Mucosa of rectum (tissue), 2 donors: ENCODE measurements at regions not wholly inside any gene's neighbourhood (a gene's known extent, or its start where the extent isn't known, plus 50 kb on each side); places are given as distances from the start of the nearest gene placed in this dataset.
"Not testable (repeated sequence)": the region's sequence is repeated elsewhere in the genome, so short reads cannot be mapped to it uniquely, and the experiment has no call there.

Experiments used
- H3K27ac ChIP-seq, 2 donors: one replicate each; pipeline ENCODE4 v1.7.0; 2013; ENCODE audit warnings: inconsistent platforms in 2 of 2, low read depth in 2 of 2, low read length in 2 of 2
- H3K27me3 ChIP-seq, 2 donors: one replicate each; pipeline ENCODE4 v1.7.0; 2013; ENCODE audit warnings: low read length in 2 of 2; ENCODE audit not compliant: control insufficient read depth in 2 of 2, insufficient read depth in 2 of 2
- H3K36me3 ChIP-seq, 2 donors: one replicate each; pipeline ENCODE4 v1.7.0; 2013; ENCODE audit warnings: low read length in 2 of 2; ENCODE audit not compliant: control insufficient read depth in 2 of 2, insufficient read depth in 2 of 2
- H3K4me1 ChIP-seq, 2 donors: one replicate each; pipeline ENCODE4 v1.7.0; 2013; ENCODE audit warnings: low read length in 2 of 2, mild to moderate bottlenecking in 1 of 2; ENCODE audit not compliant: control insufficient read depth in 2 of 2, insufficient read depth in 2 of 2
- H3K4me3 ChIP-seq, 2 donors: one replicate each; pipeline ENCODE4 v1.7.0; 2013; ENCODE audit warnings: low read length in 2 of 2
- H3K9ac ChIP-seq, 2 donors: one replicate each; pipeline ENCODE4 v1.7.0; 2013; ENCODE audit warnings: low read length in 2 of 2, low read depth in 1 of 2, mild to moderate bottlenecking in 1 of 2
- H3K9me3 ChIP-seq, 2 donors: one replicate each; pipeline ENCODE4 v1.7.0; 2013; ENCODE audit warnings: low read length in 2 of 2; ENCODE audit not compliant: control insufficient read depth in 2 of 2
- donor health status: healthy.
- donor health status: Normal muscosa, but diverticular disease.

DNA sequence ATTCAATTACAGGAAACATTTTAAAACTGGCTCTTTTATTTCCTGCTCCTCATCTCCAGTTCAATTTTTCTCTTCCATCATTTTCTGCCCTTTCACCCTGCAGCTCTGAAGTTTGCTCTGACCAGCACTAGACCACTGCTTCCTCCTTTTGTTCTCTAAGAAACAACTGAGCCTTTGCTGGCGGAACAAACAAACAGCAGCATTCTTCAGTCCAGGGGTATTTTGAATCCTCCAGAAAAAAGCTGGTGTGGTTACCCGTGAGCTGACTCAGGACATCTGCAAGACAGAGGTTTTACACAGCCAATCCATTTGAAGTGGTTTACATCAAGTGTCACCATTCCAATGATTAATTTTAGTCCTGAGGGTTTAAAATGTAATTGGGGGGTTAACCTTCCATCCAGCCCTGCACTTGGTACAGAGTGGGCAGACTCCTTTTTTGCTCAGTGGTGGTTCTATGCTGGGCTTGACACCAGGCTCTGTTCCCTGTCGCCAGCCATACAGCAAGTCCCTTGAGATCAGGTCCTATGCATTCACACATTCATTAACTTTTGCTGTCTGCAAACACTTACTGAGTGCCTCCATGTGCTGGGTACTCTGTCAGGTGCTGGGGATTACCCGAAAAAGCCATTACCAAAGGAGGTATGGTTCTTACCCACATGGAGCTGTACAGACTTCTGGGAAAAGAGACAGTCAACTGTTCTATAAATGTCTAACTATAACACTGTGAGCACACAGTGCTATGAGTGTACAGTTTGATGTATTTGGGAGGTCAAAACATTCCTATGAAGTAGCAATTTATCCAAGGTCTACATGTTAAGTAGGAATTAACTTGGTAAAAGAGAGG lies 909.4 kb upstream of the GYPC start:
- H3K27me3 ChIP-seq: no peaks in the 10 kb centered on the region
- H3K4me1 ChIP-seq: peaks cover 0 to 3% of the 10 kb centered on the region in 2 donors
- H3K4me3 ChIP-seq: no peak overlapping the region
- H3K27ac ChIP-seq: no peak overlapping the region
- H3K36me3 ChIP-seq: no peaks in the 10 kb centered on the region
- H3K9me3 ChIP-seq: no peaks in the 10 kb centered on the region
- no peak overlapping the region for H3K9ac ChIP-seq

DNA sequence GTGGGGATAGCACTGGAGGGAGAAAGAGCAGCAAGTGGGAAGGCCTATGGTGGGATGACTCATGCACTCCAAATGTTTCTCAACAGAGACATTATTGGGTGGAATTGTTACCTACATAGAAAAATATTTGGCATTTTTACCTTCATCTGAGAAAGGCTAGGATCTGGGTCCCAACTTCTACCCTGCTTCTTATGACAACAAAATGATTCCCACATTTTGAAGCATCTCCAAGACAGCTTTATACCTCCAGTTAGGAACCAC lies 908.9 kb upstream of the GYPC start:
- peaks cover 0 to 3% of the 10 kb centered on the region in 2 donors for H3K4me1 ChIP-seq
- no peak overlapping the region for H3K27ac ChIP-seq
- no peak overlapping the region for H3K9ac ChIP-seq
- H3K36me3 ChIP-seq: no peaks in the 10 kb centered on the region
- no peaks in the 10 kb centered on the region for H3K27me3 ChIP-seq
- H3K4me3 ChIP-seq: no peak overlapping the region
- no peaks in the 10 kb centered on the region for H3K9me3 ChIP-seq

DNA sequence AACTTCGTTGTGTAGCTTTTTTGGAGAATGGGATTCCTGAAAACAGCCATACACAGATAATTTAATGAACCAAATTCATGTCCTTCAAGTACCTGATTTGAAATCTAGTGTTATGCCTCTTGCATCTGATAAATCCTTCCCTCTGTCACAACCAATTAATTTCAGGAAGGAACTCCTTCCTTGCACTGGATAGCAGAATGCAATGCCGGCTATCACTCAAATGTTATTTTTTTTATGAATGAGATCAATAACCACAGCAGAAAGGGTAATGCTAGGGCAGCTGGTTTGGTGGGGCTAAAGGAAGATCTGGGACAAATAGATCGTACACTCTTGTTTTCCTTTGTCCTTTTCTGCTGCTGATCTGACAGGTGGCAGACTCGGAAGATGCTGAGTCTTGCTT lies 899.5 kb upstream of the GYPC start:
- no peak overlapping the region for H3K27ac ChIP-seq
- H3K27me3 ChIP-seq: no peaks in the 10 kb centered on the region
- no peak overlapping the region for H3K9ac ChIP-seq
- no peaks in the 10 kb centered on the region for H3K4me1 ChIP-seq
- no peaks in the 10 kb centered on the region for H3K36me3 ChIP-seq
- H3K4me3 ChIP-seq: no peak overlapping the region
- H3K9me3 ChIP-seq: no peaks in the 10 kb centered on the region

DNA sequence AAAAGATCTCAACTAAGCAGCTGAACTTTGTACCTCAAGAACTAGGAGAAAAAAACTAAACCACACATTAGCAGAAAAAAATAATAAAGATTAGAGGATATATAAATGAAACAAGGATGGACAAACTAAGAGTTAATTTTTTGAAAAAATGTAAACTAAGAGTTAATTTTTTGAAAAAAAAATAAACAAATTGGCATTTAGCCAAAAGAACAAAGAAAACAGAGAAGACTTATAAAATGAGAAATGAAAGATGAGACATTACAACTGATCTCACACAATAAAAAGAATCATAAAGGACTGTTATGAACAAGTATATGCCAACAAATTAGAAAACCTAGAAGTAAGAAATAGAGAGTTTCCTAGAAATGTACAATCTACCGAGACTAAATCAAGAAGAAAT lies 859.2 kb upstream of the GYPC start:
- Histone ChIP-seq H3K27me3 (no peaks in the 10 kb centered on the region), H3K27ac (no peak overlapping the region), H3K36me3 (no peaks in the 10 kb centered on the region), H3K4me1 (no peaks in the 10 kb centered on the region), H3K9ac (no peak overlapping the region), H3K9me3 (no peaks in the 10 kb centered on the region), H3K4me3 (no peak overlapping the region)

DNA sequence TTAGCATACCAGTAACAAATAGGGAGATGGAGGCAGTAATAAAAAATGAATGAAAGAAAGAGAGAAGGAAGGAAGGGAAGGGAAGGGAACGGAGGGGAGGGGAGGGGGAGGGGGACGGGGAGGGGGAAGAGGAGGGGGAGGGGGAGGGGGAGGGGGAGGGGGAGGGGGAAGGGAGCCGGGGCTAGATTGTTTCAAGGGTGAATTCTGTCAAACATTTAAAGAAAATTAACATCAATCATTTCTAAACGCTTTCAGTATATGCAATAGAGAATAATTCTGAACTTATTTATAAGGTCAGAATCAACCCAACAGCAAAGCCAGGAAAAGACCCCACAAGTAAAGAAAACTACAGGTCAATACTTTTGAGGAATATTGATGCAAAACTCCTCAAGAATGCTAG lies 858.8 kb upstream of the GYPC start:
- Histone ChIP-seq H3K36me3 (no peaks in the 10 kb centered on the region), H3K9ac (no peak overlapping the region)

DNA sequence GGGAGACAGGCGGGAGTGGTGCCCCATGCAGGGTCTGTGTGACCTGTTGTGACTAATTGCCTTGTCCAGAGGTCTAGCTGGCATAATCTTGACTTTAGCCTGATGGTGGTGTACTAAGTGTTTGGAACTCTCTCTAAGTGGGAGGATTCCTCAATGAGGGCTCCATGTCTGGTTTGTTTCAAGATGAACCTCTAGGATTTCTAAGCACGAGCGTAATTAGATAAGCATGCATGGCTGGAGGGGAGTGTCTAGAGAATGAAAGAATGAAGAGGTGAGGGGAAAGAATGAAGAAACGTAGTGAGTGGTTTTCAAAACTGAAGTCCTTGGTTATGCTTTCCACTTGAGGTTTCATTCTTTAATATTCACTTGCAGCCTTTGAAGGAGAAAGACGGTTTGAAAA lies 833.2 kb upstream of the GYPC start:
- no peaks in the 10 kb centered on the region for H3K4me1 ChIP-seq
- H3K9ac ChIP-seq: no peak overlapping the region
- no peaks in the 10 kb centered on the region for H3K36me3 ChIP-seq
- H3K27ac ChIP-seq: no peak overlapping the region
- no peak overlapping the region for H3K4me3 ChIP-seq
- no peaks in the 10 kb centered on the region for H3K27me3 ChIP-seq
- H3K9me3 ChIP-seq: no peaks in the 10 kb centered on the region

More for the DNA sequence above, 858.8 kb upstream of the GYPC start:
- H3K4me1 ChIP-seq: no peaks in the 10 kb centered on the region
- no peaks in the 10 kb centered on the region for H3K27me3 ChIP-seq
- no peak overlapping the region for H3K4me3 ChIP-seq
- no peak overlapping the region for H3K27ac ChIP-seq
- H3K9me3 ChIP-seq: no peaks in the 10 kb centered on the region

DNA sequence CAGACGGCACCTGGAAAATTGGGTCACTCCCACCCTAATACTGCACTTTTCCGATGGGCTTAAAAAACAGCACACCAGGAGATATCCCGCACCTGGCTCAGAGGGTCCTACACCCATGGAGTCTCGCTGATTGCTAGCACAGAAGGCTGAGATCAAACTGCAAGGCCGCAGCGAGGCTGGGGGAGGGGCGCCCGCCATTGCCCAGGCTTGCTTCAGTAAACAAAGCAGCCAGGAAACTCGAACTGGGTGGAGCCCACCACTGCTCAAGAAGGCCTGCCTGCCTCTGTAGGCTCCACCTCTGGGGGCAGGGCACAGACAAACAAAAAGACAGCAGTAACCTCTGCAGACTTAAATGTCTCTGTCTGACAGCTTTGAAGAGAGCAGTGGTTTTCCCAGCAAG lies 830.2 kb upstream of the GYPC start:
- H3K27ac ChIP-seq, H3K27me3 ChIP-seq, H3K9ac ChIP-seq, H3K9me3 ChIP-seq, H3K4me1 ChIP-seq, H3K36me3 ChIP-seq, H3K4me3 ChIP-seq: not testable (repeated sequence)

DNA sequence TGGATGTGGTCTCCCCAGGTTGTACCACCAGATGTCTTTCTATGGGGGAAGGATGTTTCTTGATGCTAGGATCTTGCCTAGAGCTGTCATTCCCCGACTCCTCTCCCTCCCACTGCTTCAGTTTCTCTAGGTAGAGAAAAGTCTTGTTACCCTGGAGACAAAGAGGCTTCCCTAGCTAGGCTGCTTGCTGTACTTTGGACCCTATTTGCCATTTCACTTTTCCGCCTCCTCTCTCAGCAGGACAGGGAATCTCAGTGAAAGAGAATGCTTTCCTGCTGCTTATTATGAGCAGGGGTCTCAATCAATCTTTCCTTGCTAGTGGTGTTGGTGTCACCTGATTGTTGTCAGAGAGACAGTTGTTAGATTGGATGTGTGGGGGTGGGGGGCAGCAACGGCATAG lies 818.8 kb upstream of the GYPC start:
- Histone ChIP-seq H3K36me3 (no peaks in the 10 kb centered on the region), H3K27me3 (no peaks in the 10 kb centered on the region), H3K4me3 (no peak overlapping the region), H3K27ac (no peak overlapping the region), H3K9me3 (no peaks in the 10 kb centered on the region), H3K9ac (no peak overlapping the region), H3K4me1 (peaks cover 0 to 4% of the 10 kb centered on the region in 2 donors)

DNA sequence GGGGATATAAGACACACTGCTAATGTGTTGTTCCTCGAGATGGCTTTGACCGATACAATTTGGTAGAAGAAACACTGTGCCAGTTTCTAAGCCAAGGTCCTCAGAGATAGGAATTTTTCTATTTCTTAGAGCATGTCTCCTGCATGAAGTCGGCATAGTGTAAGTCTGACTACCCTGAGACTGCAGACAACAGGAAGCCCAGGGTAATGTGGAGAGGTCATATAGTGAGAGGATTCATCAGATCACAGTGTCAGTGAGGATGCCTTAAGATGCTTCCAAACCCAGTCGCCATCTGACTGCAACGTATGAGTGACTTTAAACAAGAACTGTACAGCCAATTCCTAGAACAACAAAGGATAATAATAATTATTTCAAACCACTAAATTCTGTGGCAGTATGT lies 818.3 kb upstream of the GYPC start:
- Histone ChIP-seq H3K9me3 (no peaks in the 10 kb centered on the region), H3K4me1 (peaks cover 0 to 4% of the 10 kb centered on the region in 2 donors), H3K36me3 (no peaks in the 10 kb centered on the region), H3K27ac (no peak overlapping the region), H3K27me3 (no peaks in the 10 kb centered on the region), H3K9ac (no peak overlapping the region), H3K4me3 (no peak overlapping the region)

DNA sequence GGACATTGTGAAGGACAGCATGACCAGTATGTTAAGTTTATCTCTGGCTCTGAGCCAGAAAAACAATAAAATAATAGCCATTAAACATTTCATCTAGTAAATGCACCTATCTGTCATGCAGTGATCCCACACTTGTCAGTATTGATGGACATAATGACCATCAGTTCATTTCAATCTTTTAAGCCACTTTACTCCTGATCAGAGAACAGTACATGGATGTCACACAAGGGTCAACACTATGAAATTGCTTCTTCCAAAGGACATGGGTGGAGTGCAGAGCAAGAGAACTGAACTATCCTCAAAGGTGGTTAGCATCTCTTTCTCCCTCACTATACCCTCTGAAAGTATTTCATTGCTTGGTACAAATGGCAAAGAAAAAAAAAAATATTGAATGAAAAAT lies 816.0 kb upstream of the GYPC start:
- no peak overlapping the region for H3K4me3 ChIP-seq
- H3K27me3 ChIP-seq: no peaks in the 10 kb centered on the region
- H3K9me3 ChIP-seq: no peaks in the 10 kb centered on the region
- peaks cover 0 to 4% of the 10 kb centered on the region in 2 donors for H3K4me1 ChIP-seq
- H3K9ac ChIP-seq: no peak overlapping the region
- no peaks in the 10 kb centered on the region for H3K36me3 ChIP-seq
- H3K27ac ChIP-seq: no peak overlapping the region

DNA sequence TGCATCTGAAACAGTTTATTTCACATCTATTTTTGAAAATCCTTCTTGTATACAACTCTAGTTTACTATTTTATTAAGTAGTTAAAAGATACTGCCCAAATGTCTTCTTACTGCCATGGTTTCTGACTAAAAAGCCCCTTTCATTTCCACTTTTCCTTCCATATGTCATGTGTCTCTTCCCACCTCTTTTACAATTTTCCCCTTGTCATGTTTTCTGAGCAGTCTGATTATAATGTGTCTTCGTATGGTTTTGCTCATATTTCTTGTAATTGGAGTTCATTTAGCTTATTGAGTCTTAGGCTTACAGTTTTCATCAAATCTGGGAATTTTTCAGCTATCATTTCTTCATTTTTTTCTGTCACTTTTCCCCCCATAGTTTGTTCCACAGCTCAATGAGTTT lies 813.9 kb upstream of the GYPC start:
- Histone ChIP-seq H3K4me3 (no peak overlapping the region), H3K4me1 (peaks cover 0 to 4% of the 10 kb centered on the region in 2 donors), H3K9ac (no peak overlapping the region), H3K36me3 (no peaks in the 10 kb centered on the region), H3K27ac (no peak overlapping the region), H3K9me3 (no peaks in the 10 kb centered on the region), H3K27me3 (no peaks in the 10 kb centered on the region)
